GM18951 (cell line): ENCODE measurements at regions not wholly inside any gene's neighbourhood (a gene's known extent, or its start where the extent isn't known, plus 50 kb on each side); places are given as distances from the start of the nearest gene placed in this dataset.
"Not testable (repeated sequence)": the region's sequence is repeated elsewhere in the genome, so short reads cannot be mapped to it uniquely, and the experiment has no call there.

ENCODE experiments used
- POLR2A ChIP-seq: IDR thresholded peaks from 4 replicates; pipeline ENCODE4 v1.6.1; 2011; ENCODE audit warnings: mild to moderate bottlenecking; ENCODE audit not compliant: insufficient read length, insufficient read depth; ENCODE audit errors: extremely low read depth
- in situ Hi-C: fragments of 300-500 bp; cut with MboI; formaldehyde crosslinking; loops from one replicate; pipeline ENCODE4 v1.12.0; 2022; ENCODE audit warnings: low sequenced_read_pairs, mixed read lengths, inconsistent platforms; ENCODE audit not compliant: unreplicated experiment

GRCh38 chr6:120279466-120280167 is 930.1 kb upstream of the MAN1A1 start:
- in situ Hi-C loops = no loop called here
- TF ChIP-seq POLR2A = no peak

GRCh38 chr6:120278689-120279396 is 929.3 kb upstream of the MAN1A1 start:
- no peak for TF ChIP-seq POLR2A
- in situ Hi-C loops = no loop called here

- no peak for TF ChIP-seq POLR2A
- in situ Hi-C loops = no loop called here
Observed at GRCh38 chr6:120274547-120274946, 925.0 kb upstream of the MAN1A1 start.

GRCh38 chr6:120273411-120273810 is 923.9 kb upstream of the MAN1A1 start:
- in situ Hi-C loops = no loop called here

GRCh38 chr6:120272038-120272437 is 922.5 kb upstream of the MAN1A1 start:
- no peak for TF ChIP-seq POLR2A
- in situ Hi-C loops = no loop called here

More at GRCh38 chr6:120273411-120273810, 923.9 kb upstream of the MAN1A1 start:
- no peak for TF ChIP-seq POLR2A

- in situ Hi-C loops = not testable (repeated sequence)
Observed at GRCh38 chr6:120268256-120268655, 918.7 kb upstream of the MAN1A1 start.

GRCh38 chr6:120262354-120262753 is 912.8 kb upstream of the MAN1A1 start:
- in situ Hi-C loops = no loop called here
- TF ChIP-seq POLR2A = no peak

- no peak for TF ChIP-seq POLR2A
- in situ Hi-C loops = no loop called here
Observed at GRCh38 chr6:120260636-120261035, 911.1 kb upstream of the MAN1A1 start.

- no peak for TF ChIP-seq POLR2A
- in situ Hi-C loops = no loop called here
Observed at GRCh38 chr6:120254651-120255050, 905.1 kb upstream of the MAN1A1 start.

- no peak for TF ChIP-seq POLR2A
- in situ Hi-C loops = no loop called here
Observed at GRCh38 chr6:120248451-120248850, 898.9 kb upstream of the MAN1A1 start.

GRCh38 chr6:120237221-120237620 is 887.7 kb upstream of the MAN1A1 start:
- no peak for TF ChIP-seq POLR2A
- in situ Hi-C loops = no loop called here

GRCh38 chr6:120230008-120230407 is 880.4 kb upstream of the MAN1A1 start:
- in situ Hi-C loops = no loop called here
- TF ChIP-seq POLR2A = no peak

- TF ChIP-seq POLR2A = no peak
- in situ Hi-C loops = no loop called here
Observed at GRCh38 chr6:120228297-120228696, 878.7 kb upstream of the MAN1A1 start.

GRCh38 chr6:120219339-120219738 is 869.8 kb upstream of the MAN1A1 start:
- TF ChIP-seq POLR2A = no peak
- in situ Hi-C loops = no loop called here
